ENCODE measurements at regions not wholly inside any gene's neighbourhood (a gene's known extent, or its start where the extent isn't known, plus 50 kb on each side); places are given as distances from the start of the nearest gene placed in this dataset.

DNA sequence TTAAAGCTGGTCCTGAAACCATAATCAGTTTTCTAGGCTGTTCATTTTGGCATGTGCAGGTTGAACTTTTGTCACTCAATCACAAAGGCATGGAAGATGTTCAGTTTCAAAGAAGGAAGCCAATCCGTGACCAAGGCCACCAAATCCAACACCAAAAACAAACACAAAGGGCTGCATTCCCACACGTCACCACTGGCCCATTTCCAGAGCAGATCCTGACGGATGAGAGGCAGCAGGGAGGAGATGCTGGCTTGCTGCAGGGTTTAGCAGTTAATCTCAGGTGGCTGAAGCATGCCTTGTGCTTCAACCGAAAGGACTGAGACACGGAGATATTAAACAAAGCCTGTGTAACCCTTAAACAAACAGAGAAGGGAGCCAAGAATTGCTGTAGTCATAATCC is 191.9 kb upstream of the CTAGE1 start:
- no peak for DNase-seq (ENCODE audit: low spot score)
- in situ Hi-C loops (cut with MboI; ENCODE audit: low sequenced_read_pairs, unreplicated experiment) = no loop called here
- TF ChIP-seq, protein P1, sequence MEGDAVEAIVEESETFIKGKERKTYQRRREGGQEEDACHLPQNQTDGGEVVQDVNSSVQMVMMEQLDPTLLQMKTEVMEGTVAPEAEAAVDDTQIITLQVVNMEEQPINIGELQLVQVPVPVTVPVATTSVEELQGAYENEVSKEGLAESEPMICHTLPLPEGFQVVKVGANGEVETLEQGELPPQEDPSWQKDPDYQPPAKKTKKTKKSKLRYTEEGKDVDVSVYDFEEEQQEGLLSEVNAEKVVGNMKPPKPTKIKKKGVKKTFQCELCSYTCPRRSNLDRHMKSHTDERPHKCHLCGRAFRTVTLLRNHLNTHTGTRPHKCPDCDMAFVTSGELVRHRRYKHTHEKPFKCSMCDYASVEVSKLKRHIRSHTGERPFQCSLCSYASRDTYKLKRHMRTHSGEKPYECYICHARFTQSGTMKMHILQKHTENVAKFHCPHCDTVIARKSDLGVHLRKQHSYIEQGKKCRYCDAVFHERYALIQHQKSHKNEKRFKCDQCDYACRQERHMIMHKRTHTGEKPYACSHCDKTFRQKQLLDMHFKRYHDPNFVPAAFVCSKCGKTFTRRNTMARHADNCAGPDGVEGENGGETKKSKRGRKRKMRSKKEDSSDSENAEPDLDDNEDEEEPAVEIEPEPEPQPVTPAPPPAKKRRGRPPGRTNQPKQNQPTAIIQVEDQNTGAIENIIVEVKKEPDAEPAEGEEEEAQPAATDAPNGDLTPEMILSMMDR (IDR thresholded peaks at IDR 0.05; ENCODE audit: borderline replicate concordance, control extremely low read depth, extremely low read depth, insufficient read depth, missing control alignments) = no peak

DNA sequence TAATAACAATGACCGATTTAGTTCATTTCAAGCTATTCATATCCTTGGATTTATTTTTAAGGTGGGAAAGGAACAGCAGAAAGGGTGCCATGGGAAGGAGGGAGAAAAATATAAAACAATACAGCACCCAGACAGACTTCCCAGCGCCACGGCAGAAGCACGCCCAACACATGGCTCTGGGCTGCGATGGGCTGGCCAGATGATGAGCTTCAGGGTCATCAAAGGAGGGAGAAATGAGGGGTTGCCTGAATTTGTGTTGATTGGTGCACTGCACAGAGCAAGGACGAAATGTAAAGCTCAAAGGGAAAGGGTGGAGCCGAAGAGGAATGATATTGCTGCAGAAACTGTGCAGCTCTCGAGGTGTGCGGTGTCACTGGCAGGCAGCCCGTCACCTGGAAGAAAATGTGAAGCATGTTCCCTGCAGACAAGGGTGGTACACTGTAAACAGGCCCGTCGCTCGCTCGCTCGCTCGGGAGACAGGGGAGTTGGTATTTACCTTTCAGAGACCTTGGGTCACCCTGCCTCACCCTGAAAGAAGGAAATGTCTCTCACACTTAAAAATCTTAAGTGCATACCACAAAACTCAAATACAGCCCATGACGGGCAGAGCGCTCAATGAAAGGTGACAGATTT is 195.5 kb upstream of the CTAGE1 start:
- TF ChIP-seq, protein P1 (IDR thresholded peaks at IDR 0.05; ENCODE audit: borderline replicate concordance, control extremely low read depth, extremely low read depth, insufficient read depth, missing control alignments) = no peak
- in situ Hi-C loops (cut with MboI; ENCODE audit: low sequenced_read_pairs, unreplicated experiment) = no loop called here
- DNase-seq (ENCODE audit: low spot score) = no peak

DNA sequence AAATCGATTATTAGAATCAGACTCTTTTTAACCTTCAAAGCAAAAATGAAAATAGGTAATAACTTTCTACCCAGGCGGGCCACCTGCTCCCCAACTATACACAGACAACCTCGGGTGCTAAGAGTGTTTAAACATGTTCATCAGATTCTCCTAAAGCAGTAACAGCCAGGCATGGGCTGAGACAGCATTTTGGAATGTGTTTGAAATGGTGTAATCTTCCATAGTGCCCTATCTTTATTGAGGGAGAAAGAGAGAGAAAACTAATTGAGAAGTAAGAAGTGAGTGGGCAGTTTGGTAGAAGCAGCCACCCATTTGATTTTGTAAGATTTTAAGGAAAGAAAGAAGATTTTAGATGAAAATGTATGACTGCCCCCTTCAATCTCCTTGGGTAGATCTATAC is 196.1 kb upstream of the CTAGE1 start:
- in situ Hi-C loops (cut with MboI; ENCODE audit: low sequenced_read_pairs, unreplicated experiment) = no loop called here

DNA sequence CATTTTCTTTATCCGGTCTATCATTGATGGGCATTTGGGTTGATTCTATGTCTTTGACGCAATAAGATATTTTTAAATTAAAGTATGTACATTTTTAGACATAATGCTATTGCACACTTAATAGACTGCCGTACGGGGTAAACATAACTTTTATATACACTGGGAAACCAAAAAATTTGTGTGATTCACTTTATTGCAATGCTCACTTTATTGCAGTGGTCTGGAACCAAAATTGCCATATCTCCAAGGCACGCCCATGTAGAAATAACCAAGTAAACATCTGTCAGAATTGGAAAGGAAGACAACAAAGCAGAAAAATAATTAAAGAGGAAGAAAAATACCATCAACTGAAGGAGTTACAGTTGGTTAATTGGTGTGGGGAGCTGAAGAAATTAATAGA is 205.8 kb upstream of the CTAGE1 start:
- in situ Hi-C loops (cut with MboI; ENCODE audit: low sequenced_read_pairs, unreplicated experiment) = no loop called here
- TF ChIP-seq, protein P1 (IDR thresholded peaks at IDR 0.05; ENCODE audit: borderline replicate concordance, control extremely low read depth, extremely low read depth, insufficient read depth, missing control alignments) = no peak
- DNase-seq (ENCODE audit: low spot score) = no peak

More for the DNA sequence above, 196.1 kb upstream of the CTAGE1 start:
- TF ChIP-seq, protein P1 (IDR thresholded peaks at IDR 0.05; ENCODE audit: borderline replicate concordance, control extremely low read depth, extremely low read depth, insufficient read depth, missing control alignments) = no peak
- DNase-seq (ENCODE audit: low spot score) = no peak

DNA sequence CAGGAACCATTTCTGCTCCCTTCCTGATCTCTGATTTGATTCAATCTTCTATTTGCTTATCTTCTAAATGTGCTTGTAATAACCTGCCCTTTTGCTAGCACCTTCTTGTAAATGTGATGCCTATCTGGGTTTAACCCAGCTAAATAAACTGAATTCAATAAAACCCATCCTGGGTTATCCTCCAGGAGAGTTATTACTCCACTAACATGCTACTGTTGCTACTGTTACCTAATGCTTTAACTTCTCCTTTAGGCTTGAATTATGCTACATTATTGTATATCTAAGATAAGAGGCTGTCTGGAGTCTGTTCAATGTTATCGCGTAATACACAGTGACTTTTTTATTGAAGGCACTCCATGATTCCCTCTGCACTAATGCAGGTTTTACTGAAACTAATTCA is 206.5 kb upstream of the CTAGE1 start:
- TF ChIP-seq, protein P1 (IDR thresholded peaks at IDR 0.05; ENCODE audit: borderline replicate concordance, control extremely low read depth, extremely low read depth, insufficient read depth, missing control alignments) = no peak
- DNase-seq (ENCODE audit: low spot score) = no peak
- in situ Hi-C loops (cut with MboI; ENCODE audit: low sequenced_read_pairs, unreplicated experiment) = no loop called here

DNA sequence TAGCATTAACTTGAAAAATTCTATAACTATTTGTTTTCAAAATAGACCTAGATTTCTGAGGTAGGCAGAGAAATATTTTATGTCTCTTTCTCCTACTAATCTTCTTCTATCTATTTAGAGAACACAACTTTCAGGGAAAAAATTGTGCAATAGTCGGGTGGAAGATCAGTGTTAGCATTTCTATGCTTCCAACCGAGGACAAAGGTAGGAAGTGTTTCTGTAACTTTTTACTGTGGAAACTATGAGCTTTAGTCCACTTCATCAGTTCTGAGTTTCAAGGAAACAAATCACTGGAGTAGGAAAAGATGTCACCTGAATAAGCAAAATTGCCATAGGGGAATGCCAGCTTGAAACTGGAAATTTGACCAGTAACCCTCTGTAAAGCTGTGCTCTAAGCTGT is 207.7 kb upstream of the CTAGE1 start:
- TF ChIP-seq, protein P1 (IDR thresholded peaks at IDR 0.05; ENCODE audit: borderline replicate concordance, control extremely low read depth, extremely low read depth, insufficient read depth, missing control alignments) = no peak
- DNase-seq (ENCODE audit: low spot score) = no peak
- in situ Hi-C loops (cut with MboI; ENCODE audit: low sequenced_read_pairs, unreplicated experiment) = no loop called here
